GM21723 (cell line): ENCODE measurements at regions not wholly inside any gene's neighbourhood (a gene's known extent, or its start where the extent isn't known, plus 50 kb on each side); places are given as distances from the start of the nearest gene placed in this dataset.

ENCODE experiments used
- ATAC-seq: cut with Tn5 transposase; IDR thresholded peaks from one replicate; pipeline ENCODE4 v1.9.1; 2021; ENCODE audit warnings: mild to moderate bottlenecking, moderate library complexity; ENCODE audit not compliant: unreplicated experiment

- ATAC-seq: no peak
These were observed 159.1 kb upstream of the ZBED5 start for GRCh38 chr11:11016943-11017342.

GRCh38 chr11:11016068-11016467 is 158.2 kb upstream of the ZBED5 start:
- no peak for ATAC-seq

- ATAC-seq: no peak
These were observed 153.8 kb upstream of the ZBED5 start for GRCh38 chr11:11011617-11012016.

GRCh38 chr11:11010624-11011127 is 152.8 kb upstream of the ZBED5 start:
- no peak for ATAC-seq

- no peak for ATAC-seq
These were observed 151.3 kb upstream of the ZBED5 start for GRCh38 chr11:11009179-11009578.

- ATAC-seq: no peak
These were observed 146.2 kb upstream of the ZBED5 start for GRCh38 chr11:11004069-11004468.

GRCh38 chr11:11003226-11003625 is 145.4 kb upstream of the ZBED5 start:
- ATAC-seq: no peak

GRCh38 chr11:11000579-11001283 is 142.9 kb upstream of the ZBED5 start:
- ATAC-seq: no peak

GRCh38 chr11:10998674-10999073 is 140.8 kb upstream of the ZBED5 start:
- ATAC-seq: no peak

- ATAC-seq: no peak
These were observed 138.8 kb upstream of the ZBED5 start for GRCh38 chr11:10996678-10997077.

- no peak for ATAC-seq
These were observed 135.8 kb upstream of the ZBED5 start for GRCh38 chr11:10993640-10994039.

- ATAC-seq: no peak
These were observed 135.3 kb upstream of the ZBED5 start for GRCh38 chr11:10993186-10993585.

- ATAC-seq: no peak
These were observed 133.5 kb upstream of the ZBED5 start for GRCh38 chr11:10991393-10991792.

- ATAC-seq: no peak
These were observed 132.9 kb upstream of the ZBED5 start for GRCh38 chr11:10990637-10991193.

GRCh38 chr11:10990160-10990559 is 132.3 kb upstream of the ZBED5 start:
- no peak for ATAC-seq

GRCh38 chr11:10986006-10986405 is 128.2 kb upstream of the ZBED5 start:
- no peak for ATAC-seq

GRCh38 chr11:10984742-10985141 is 126.9 kb upstream of the ZBED5 start:
- no peak for ATAC-seq

- ATAC-seq: no peak
These were observed 126.4 kb upstream of the ZBED5 start for GRCh38 chr11:10984250-10984649.

- ATAC-seq: no peak
These were observed 125.1 kb upstream of the ZBED5 start for GRCh38 chr11:10982704-10983510.

GRCh38 chr11:10979529-10979928 is 121.7 kb upstream of the ZBED5 start:
- ATAC-seq: no peak

GRCh38 chr11:10978198-10978597 is 120.3 kb upstream of the ZBED5 start:
- no peak for ATAC-seq

- ATAC-seq: no peak
These were observed 117.5 kb upstream of the ZBED5 start for GRCh38 chr11:10975287-10975721.
